ENCODE measurements at regions not wholly inside any gene's neighbourhood (a gene's known extent, or its start where the extent isn't known, plus 50 kb on each side); places are given as distances from the start of the nearest gene placed in this dataset.

GRCh38 chr13:64248371-64249065 lies 2832.9 kb upstream of the PCDH20 start:
- Histone ChIP-seq H3K4me3 (ENCODE audit: low read depth, low read length) (no peak overlapping the region), H3K27ac (no peak overlapping the region), H3K36me3 (no peaks in the 10 kb centered on the region), H3K27me3 (ENCODE audit: insufficient read depth, low read depth, severe bottlenecking) (no peaks in the 10 kb centered on the region), H3K9me3 (ENCODE audit: severe bottlenecking) (no peaks in the 10 kb centered on the region)
- TF ChIP-seq CTCF (IDR thresholded peaks at IDR 0.05; ENCODE audit: low read depth, low read length) = no peak
- no peak for DNase-seq

- DNase-seq = no peak
Observed at GRCh38 chr13:64239372-64239771, 2823.7 kb upstream of the PCDH20 start.

GRCh38 chr13:64234255-64234654 lies 2818.6 kb upstream of the PCDH20 start:
- Histone ChIP-seq H3K4me3 (ENCODE audit: low read depth, low read length) (no peak overlapping the region), H3K36me3 (no peaks in the 10 kb centered on the region), H3K27ac (no peak overlapping the region), H3K27me3 (ENCODE audit: insufficient read depth, low read depth, severe bottlenecking) (no peaks in the 10 kb centered on the region), H3K9me3 (ENCODE audit: severe bottlenecking) (no peaks in the 10 kb centered on the region)
- no peak for DNase-seq
- no peak for TF ChIP-seq CTCF (IDR thresholded peaks at IDR 0.05; ENCODE audit: low read depth, low read length)

More at GRCh38 chr13:64239372-64239771, 2823.7 kb upstream of the PCDH20 start:
- Histone ChIP-seq H3K9me3 (ENCODE audit: severe bottlenecking) (no peaks in the 10 kb centered on the region), H3K36me3 (no peaks in the 10 kb centered on the region), H3K27me3 (ENCODE audit: insufficient read depth, low read depth, severe bottlenecking) (no peaks in the 10 kb centered on the region), H3K4me3 (ENCODE audit: low read depth, low read length) (no peak overlapping the region), H3K27ac (no peak overlapping the region)
- no peak for TF ChIP-seq CTCF (IDR thresholded peaks at IDR 0.05; ENCODE audit: low read depth, low read length)

- TF ChIP-seq CTCF (IDR thresholded peaks at IDR 0.05; ENCODE audit: low read depth, low read length) = no peak
- DNase-seq = no peak
- H3K27me3 ChIP-seq (ENCODE audit: insufficient read depth, low read depth, severe bottlenecking) = no peaks in the 10 kb centered on the region
- H3K4me3 ChIP-seq (ENCODE audit: low read depth, low read length) = no peak overlapping the region
- no peak overlapping the region for H3K27ac ChIP-seq
- H3K36me3 ChIP-seq = no peaks in the 10 kb centered on the region
- no peaks in the 10 kb centered on the region for H3K9me3 ChIP-seq (ENCODE audit: severe bottlenecking)
Observed at GRCh38 chr13:64223016-64223415, 2807.4 kb upstream of the PCDH20 start.

- Histone ChIP-seq H3K27ac (no peak overlapping the region), H3K36me3 (no peaks in the 10 kb centered on the region), H3K27me3 (ENCODE audit: insufficient read depth, low read depth, severe bottlenecking) (no peaks in the 10 kb centered on the region), H3K9me3 (ENCODE audit: severe bottlenecking) (no peaks in the 10 kb centered on the region), H3K4me3 (ENCODE audit: low read depth, low read length) (no peak overlapping the region)
- TF ChIP-seq CTCF (IDR thresholded peaks at IDR 0.05; ENCODE audit: low read depth, low read length) = no peak
- no peak for DNase-seq
Observed at GRCh38 chr13:64206430-64207225, 2791.0 kb upstream of the PCDH20 start.
